HEK293 (cell line): ENCODE measurements at regions not wholly inside any gene's neighbourhood (a gene's known extent, or its start where the extent isn't known, plus 50 kb on each side); places are given as distances from the start of the nearest gene placed in this dataset.
"Not testable (repeated sequence)": the region's sequence is repeated elsewhere in the genome, so short reads cannot be mapped to it uniquely, and the experiment has no call there.

Experiments used
- REPIN1 ChIP-seq: fragments of 450-650 bp; formaldehyde crosslinking; IDR thresholded peaks from 2 replicates; pipeline ENCODE4 v1.5.1; 2017; ENCODE audit warnings: missing biosample characterization, missing genetic modification characterization, low read depth
- ZNF114 ChIP-seq: fragments of 450-650 bp; formaldehyde crosslinking; IDR thresholded peaks from 2 replicates; pipeline ENCODE4 v1.5.0; 2017; ENCODE audit warnings: missing biosample characterization, missing genetic modification characterization
- ZNF792 ChIP-seq: fragments of 450-650 bp; formaldehyde crosslinking; IDR thresholded peaks from 2 replicates; pipeline ENCODE4 v1.5.1; 2016; ENCODE audit warnings: missing biosample characterization, missing genetic modification characterization
- ZNF837 ChIP-seq: fragments of 450-650 bp; formaldehyde crosslinking; IDR thresholded peaks from 2 replicates; pipeline ENCODE4 v1.5.1; 2016; ENCODE audit warnings: missing biosample characterization, missing genetic modification characterization
- TF ChIP-seq, protein P1 (sequence below): fragments of 450-650 bp; formaldehyde crosslinking; IDR thresholded peaks from 2 replicates; pipeline ENCODE4 v1.5.1; 2016; ENCODE audit warnings: missing biosample characterization, missing genetic modification characterization
- TF ChIP-seq, protein P2 (sequence below): fragments of 450-650 bp; formaldehyde crosslinking; IDR thresholded peaks from 2 replicates; pipeline ENCODE4 v1.5.1; 2017; ENCODE audit warnings: missing biosample characterization, missing genetic modification characterization

DNA sequence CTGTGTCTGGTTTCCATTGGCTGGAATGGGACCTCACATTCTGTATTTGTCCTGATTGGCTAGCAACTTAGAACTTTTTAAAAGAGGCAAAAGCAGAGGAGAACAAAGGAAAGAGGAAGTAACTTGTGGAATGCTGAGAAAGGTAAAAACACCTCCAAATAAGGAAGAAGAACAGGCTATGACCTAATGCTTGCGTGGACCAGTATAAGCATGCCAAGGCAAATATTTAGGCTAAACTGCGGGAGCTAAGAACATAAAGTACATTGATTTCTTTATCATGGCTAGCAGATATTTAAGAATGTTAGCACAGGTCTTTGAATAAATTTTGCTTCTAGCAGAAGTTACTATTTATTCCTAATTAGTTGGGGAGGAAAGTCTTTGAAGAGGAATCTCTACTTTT is 59.5 kb upstream of the MAP10 start:
- TF ChIP-seq, protein P1, sequence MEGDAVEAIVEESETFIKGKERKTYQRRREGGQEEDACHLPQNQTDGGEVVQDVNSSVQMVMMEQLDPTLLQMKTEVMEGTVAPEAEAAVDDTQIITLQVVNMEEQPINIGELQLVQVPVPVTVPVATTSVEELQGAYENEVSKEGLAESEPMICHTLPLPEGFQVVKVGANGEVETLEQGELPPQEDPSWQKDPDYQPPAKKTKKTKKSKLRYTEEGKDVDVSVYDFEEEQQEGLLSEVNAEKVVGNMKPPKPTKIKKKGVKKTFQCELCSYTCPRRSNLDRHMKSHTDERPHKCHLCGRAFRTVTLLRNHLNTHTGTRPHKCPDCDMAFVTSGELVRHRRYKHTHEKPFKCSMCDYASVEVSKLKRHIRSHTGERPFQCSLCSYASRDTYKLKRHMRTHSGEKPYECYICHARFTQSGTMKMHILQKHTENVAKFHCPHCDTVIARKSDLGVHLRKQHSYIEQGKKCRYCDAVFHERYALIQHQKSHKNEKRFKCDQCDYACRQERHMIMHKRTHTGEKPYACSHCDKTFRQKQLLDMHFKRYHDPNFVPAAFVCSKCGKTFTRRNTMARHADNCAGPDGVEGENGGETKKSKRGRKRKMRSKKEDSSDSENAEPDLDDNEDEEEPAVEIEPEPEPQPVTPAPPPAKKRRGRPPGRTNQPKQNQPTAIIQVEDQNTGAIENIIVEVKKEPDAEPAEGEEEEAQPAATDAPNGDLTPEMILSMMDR = not testable (repeated sequence)
- not testable (repeated sequence) for TF ChIP-seq REPIN1 (tag by site-specific recombination); ZNF114; ZNF792 (tag by site-specific recombination); ZNF837 (tag by site-specific recombination)
- TF ChIP-seq, protein P2, sequence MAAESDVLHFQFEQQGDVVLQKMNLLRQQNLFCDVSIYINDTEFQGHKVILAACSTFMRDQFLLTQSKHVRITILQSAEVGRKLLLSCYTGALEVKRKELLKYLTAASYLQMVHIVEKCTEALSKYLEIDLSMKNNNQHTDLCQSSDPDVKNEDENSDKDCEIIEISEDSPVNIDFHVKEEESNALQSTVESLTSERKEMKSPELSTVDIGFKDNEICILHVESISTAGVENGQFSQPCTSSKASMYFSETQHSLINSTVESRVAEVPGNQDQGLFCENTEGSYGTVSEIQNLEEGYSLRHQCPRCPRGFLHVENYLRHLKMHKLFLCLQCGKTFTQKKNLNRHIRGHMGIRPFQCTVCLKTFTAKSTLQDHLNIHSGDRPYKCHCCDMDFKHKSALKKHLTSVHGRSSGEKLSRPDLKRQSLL (tag by site-specific recombination) = not testable (repeated sequence)
